ENCODE measurements at regions not wholly inside any gene's neighbourhood (a gene's known extent, or its start where the extent isn't known, plus 50 kb on each side); places are given as distances from the start of the nearest gene placed in this dataset.
"Not testable (repeated sequence)": the region's sequence is repeated elsewhere in the genome, so short reads cannot be mapped to it uniquely, and the experiment has no call there.

DNA sequence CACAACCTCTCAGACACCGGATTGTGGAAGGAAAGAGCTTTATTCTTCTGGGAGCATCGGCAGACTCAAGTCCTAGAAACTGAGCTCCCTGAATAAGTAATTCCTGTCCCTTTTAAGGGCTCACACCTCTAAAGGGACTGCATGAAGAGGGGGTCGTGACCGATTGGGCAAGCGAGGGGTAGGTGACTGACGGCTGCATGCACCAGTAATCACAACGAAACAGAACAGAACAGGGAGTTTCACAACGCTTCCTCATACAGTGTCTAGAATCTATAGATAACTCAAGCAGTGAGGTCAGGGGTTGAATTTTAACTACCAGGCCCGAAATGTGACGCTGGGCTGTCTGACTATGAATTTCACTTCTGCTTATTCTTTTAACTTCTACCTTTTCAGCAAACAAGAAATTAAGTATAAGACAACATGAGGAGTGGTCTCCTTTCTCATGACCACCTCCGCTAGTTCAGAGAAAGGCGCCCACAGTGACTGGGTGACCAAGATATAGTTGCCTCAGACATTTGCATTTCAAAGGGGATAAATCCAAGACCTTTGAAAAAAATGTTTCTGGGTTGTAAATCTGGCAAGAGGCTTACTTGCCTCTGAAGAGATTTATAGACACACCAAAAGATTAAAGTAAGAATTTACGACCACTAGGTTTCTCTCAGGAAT is 88.4 kb upstream of the ATF7IP2 start:
- Histone ChIP-seq H3K9ac (ENCODE audit: low read depth in 2 of 2, low read length in 2 of 2) (no peak overlapping the region), H3K4me3 (no peak overlapping the region), H3K36me3 (no peaks in the 10 kb centered on the region), H3K27ac (no peak overlapping the region), H3K9me3 (no peaks in the 10 kb centered on the region), H3K4me1 (no peaks in the 10 kb centered on the region), H3K27me3 (no peaks in the 10 kb centered on the region)
- intact Hi-C loops (cut with DNase I) = no loop called here
- DNase-seq = no peak
- TF ChIP-seq, protein P1, sequence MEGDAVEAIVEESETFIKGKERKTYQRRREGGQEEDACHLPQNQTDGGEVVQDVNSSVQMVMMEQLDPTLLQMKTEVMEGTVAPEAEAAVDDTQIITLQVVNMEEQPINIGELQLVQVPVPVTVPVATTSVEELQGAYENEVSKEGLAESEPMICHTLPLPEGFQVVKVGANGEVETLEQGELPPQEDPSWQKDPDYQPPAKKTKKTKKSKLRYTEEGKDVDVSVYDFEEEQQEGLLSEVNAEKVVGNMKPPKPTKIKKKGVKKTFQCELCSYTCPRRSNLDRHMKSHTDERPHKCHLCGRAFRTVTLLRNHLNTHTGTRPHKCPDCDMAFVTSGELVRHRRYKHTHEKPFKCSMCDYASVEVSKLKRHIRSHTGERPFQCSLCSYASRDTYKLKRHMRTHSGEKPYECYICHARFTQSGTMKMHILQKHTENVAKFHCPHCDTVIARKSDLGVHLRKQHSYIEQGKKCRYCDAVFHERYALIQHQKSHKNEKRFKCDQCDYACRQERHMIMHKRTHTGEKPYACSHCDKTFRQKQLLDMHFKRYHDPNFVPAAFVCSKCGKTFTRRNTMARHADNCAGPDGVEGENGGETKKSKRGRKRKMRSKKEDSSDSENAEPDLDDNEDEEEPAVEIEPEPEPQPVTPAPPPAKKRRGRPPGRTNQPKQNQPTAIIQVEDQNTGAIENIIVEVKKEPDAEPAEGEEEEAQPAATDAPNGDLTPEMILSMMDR (IDR thresholded peaks at IDR 0.05) = no peak

DNA sequence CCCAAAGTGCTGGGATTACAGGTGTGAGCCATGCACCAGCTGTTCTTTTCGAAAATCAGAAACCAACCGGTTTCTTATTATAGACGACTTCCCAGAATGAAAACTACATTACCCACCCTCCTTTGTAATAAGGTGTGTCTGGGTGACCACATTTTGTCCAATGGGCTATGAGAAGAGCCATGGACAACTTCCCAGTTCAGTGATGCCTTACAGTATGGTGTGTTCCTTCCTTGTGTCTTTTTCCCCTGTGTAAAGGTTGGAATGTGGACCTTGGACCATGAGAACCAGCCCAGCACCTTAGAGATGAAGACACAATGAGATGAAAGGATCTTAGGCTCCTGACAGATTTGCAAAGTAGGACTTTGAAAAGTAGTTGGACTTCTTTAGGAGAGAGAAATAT is 85.0 kb upstream of the ATF7IP2 start:
- H3K9ac ChIP-seq (ENCODE audit: low read depth in 2 of 2, low read length in 2 of 2) = no peak overlapping the region
- no peak for DNase-seq
- no peaks in the 10 kb centered on the region for H3K27me3 ChIP-seq
- intact Hi-C loops (cut with DNase I) = no loop called here
- H3K4me3 ChIP-seq = no peak overlapping the region
- no peaks in the 10 kb centered on the region for H3K36me3 ChIP-seq
- H3K27ac ChIP-seq = no peak overlapping the region
- no peaks in the 10 kb centered on the region for H3K9me3 ChIP-seq
- TF ChIP-seq, protein P1 (IDR thresholded peaks at IDR 0.05) = no peak
- no peaks in the 10 kb centered on the region for H3K4me1 ChIP-seq

DNA sequence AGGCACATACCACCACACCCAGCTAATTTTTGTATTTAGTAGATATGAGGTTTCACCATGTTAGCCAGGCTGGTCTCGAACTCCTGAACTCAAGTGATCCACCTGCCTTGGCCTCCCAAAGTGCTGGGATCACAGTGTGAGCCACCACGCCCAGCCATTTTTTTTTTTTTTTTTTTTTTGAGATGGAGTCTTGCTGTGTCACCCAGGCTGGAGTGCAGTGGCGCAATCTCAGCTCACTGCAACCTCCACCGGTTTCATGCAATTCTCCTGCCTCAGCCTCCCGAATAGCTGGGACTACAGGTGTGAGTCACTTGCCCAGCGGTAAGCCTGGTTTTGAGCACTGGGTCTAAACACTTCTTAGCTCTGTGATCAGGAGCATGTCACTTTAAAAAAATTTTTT is 84.3 kb upstream of the ATF7IP2 start:
- H3K4me1 ChIP-seq; intact Hi-C loops (cut with DNase I); H3K27ac ChIP-seq; H3K9me3 ChIP-seq; H3K36me3 ChIP-seq; DNase-seq; H3K4me3 ChIP-seq; H3K9ac ChIP-seq (ENCODE audit: low read depth in 2 of 2, low read length in 2 of 2); H3K27me3 ChIP-seq: not testable (repeated sequence)

DNA sequence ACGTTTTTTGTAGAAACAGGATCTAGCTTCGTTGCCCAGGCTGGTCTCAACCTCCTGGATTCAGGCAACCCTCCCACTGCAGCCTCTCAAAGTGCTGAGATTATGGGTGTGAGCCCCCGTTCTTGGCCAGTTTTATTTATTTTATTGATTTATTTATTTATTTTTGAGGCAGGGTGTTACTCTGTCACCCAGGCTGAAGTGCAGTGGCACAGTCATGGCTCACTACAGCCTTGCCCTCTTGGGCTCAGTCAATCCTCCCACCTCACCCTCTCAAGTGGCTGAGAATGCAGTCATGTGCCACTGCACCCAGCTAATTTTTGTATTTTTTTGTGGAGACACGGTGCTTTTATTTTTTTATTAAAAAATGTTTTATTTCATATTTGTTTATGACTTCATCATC is 79.9 kb upstream of the ATF7IP2 start:
- no peaks in the 10 kb centered on the region for H3K4me1 ChIP-seq
- no peaks in the 10 kb centered on the region for H3K27me3 ChIP-seq
- no peak overlapping the region for H3K9ac ChIP-seq (ENCODE audit: low read depth in 2 of 2, low read length in 2 of 2)
- DNase-seq = no peak
- H3K9me3 ChIP-seq = no peaks in the 10 kb centered on the region
- intact Hi-C loops (cut with DNase I) = no loop called here
- H3K4me3 ChIP-seq = no peak overlapping the region
- H3K27ac ChIP-seq = no peak overlapping the region
- TF ChIP-seq, protein P1 (IDR thresholded peaks at IDR 0.05) = no peak
- no peaks in the 10 kb centered on the region for H3K36me3 ChIP-seq

DNA sequence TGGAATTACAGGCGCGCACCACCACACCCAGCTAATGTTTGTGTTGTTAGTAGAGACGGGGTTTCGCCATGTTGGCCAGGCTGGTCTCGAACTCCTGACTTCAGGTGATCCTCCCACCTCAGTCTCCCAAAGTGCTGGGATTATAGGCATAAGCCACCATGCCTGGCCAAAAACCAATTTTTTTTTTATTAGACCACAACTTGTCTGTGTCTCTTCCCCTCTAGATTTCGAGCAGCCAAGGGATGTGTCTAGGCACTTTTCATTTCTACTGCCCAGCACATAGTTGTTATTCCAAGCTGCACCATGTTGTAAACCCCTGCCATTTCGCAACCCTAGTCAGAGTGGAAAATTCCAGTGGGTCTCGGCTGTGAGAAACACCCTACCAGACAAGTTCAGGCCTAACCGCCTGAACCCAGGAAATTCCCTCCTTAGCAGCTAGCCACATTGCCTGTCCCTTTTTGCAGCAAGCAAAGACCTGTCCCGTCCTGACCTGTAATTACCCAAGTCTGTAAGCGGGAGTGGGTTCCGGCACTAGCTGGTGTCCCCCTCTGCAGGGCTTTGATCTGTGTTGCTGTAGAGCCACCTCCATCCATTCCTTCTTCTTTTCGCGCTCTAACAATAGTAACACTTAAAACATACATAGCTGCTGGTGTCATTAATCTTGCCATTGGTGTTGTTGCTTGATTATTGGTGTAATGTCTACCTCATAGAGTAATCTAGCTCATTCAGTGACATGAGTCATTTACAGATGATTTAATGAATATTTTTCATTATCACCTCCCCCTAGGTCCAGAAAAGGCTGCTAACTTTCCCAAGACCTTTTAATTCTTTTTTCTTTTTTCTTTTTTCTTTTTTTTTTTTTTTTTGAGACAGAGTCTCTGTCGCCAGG is 77.3 kb upstream of the ATF7IP2 start:
- no peak overlapping the region for H3K27ac ChIP-seq
- H3K4me3 ChIP-seq = no peak overlapping the region
- no peak overlapping the region for H3K9ac ChIP-seq (ENCODE audit: low read depth in 2 of 2, low read length in 2 of 2)
- no peak for DNase-seq
- TF ChIP-seq, protein P1 (IDR thresholded peaks at IDR 0.05) = no peak
- intact Hi-C loops (cut with DNase I) = no loop called here
- no peaks in the 10 kb centered on the region for H3K9me3 ChIP-seq
- no peaks in the 10 kb centered on the region for H3K4me1 ChIP-seq
- H3K36me3 ChIP-seq = no peaks in the 10 kb centered on the region
- no peaks in the 10 kb centered on the region for H3K27me3 ChIP-seq
